ENCODE measurements at regions not wholly inside any gene's neighbourhood (a gene's known extent, or its start where the extent isn't known, plus 50 kb on each side); places are given as distances from the start of the nearest gene placed in this dataset.

DNA sequence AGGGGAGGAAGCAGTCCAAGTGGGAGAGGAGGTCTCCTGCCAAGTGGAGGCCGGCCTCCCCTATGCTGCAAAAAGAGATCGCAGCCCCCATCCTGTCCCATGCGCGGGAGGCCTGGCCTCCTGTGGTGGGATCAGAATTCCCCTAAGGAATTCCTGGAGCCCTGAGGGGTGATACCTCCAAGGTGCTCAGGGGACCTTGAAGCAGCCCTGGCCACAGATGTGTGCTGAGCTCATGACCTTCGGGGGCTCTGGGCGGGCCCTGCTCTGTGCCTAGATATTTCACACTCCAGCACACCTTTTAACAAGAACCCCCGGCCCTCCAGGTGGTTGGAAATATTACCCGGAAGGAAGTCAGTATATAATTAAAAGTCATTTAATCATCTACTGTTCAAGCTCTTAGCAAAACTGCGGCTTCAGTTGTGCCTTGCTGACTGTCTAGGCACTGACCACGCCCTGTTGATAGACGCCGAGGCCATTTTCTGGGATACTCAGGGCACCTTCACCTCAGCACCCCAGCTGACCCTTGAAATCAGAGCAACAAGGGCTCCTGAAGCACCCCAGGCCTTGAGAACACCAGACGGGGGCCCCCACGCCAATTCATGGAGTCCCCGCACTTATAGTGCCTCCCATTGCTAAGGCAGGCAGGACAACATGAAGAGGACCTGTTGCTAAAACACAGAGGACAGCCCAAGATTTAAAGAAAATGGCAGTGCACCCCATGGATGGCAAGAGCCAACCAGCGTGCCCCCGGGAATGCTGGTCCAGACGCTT, 119.1 kb downstream of the NDUFA10 start:
- H3K4me3 ChIP-seq (ENCODE audit: low read depth, low read length): no peak overlapping the region
- TF ChIP-seq, protein P1, sequence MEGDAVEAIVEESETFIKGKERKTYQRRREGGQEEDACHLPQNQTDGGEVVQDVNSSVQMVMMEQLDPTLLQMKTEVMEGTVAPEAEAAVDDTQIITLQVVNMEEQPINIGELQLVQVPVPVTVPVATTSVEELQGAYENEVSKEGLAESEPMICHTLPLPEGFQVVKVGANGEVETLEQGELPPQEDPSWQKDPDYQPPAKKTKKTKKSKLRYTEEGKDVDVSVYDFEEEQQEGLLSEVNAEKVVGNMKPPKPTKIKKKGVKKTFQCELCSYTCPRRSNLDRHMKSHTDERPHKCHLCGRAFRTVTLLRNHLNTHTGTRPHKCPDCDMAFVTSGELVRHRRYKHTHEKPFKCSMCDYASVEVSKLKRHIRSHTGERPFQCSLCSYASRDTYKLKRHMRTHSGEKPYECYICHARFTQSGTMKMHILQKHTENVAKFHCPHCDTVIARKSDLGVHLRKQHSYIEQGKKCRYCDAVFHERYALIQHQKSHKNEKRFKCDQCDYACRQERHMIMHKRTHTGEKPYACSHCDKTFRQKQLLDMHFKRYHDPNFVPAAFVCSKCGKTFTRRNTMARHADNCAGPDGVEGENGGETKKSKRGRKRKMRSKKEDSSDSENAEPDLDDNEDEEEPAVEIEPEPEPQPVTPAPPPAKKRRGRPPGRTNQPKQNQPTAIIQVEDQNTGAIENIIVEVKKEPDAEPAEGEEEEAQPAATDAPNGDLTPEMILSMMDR (IDR thresholded peaks at IDR 0.05; ENCODE audit: low read depth, low read length): no peak

DNA sequence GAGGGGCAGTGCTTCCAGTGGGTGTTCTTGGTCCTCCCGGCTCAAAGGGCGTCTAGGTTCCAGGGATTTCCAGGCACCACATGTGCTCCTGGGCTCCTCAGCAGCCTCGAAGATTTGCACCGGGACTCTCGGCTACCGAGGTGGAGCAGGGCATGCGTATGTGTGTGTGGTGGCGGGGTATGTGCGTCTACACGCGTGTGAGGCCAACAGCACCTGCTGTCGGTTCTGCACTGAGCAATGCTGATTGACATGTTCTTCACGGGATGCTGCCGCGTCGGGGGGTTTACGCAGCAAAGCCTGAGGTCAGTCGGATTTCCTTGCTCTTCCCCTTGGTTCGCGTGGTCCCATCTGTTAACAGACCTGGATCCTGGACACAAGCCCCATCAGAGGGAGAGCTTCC, 119.8 kb downstream of the NDUFA10 start:
- H3K4me3 ChIP-seq (ENCODE audit: low read depth, low read length): no peak overlapping the region
- TF ChIP-seq, protein P1 (IDR thresholded peaks at IDR 0.05; ENCODE audit: low read depth, low read length): no peak

DNA sequence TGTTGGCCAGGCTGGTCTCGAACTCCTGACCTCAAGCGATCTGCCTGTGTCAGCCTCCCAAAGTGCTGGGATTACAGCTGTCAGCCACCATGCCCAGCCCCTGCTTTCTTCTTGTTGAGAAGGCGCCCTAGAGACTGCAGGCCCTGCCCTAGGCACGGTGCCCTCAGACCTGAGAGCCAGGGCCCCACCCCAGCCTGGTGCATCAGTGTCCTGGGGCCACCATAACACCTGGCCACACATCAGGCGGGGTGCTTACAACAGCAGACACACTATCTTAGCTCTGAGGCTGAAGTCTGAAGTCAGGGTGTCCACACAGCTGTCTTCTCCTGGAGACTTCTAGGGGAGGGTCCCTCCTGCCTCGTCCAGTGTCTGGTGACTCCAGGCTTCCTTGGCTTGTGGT, 120.6 kb downstream of the NDUFA10 start:
- TF ChIP-seq, protein P1 (IDR thresholded peaks at IDR 0.05; ENCODE audit: low read depth, low read length): no peak
- no peak overlapping the region for H3K4me3 ChIP-seq (ENCODE audit: low read depth, low read length)

DNA sequence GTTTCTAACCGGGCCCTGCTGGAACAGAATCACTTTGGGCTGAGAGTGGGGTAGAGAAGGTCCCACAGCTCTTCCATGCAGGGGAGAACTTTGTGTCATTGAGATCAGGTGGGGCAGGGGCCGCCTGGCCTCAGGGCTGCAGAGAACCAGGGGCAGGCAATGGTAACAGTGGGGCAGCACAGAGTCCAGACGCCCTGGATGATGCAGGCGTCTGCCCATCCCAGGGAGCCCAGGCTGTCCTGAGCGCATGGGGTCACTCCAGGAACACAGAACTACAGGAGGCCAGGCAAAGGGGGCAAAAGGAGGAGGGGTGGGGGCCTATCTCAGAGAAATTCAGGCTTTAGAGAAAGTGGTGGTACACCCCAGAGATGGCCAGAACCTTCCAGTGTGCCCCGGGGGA, 121.3 kb downstream of the NDUFA10 start:
- TF ChIP-seq, protein P1 (IDR thresholded peaks at IDR 0.05; ENCODE audit: low read depth, low read length): no peak
- no peak overlapping the region for H3K4me3 ChIP-seq (ENCODE audit: low read depth, low read length)

DNA sequence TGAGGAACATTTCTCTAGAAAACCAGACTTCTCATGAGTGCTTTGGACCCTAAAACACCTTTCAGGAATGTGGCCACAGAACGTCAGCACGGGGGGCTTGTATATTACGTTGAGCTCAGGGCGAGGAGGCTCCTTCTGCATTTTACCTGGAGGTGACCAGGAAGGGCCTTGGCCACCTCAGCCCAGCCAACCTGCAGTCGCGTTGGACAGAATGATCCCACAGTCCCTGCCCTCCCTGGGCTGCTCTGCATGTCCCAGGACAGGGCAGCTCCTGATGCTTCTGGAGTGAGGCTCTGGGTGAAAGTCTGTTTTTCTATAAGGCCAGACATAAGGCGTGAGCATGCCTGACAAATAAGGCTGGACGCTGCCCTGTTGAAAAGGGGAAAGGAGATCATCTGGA, 121.9 kb downstream of the NDUFA10 start:
- H3K4me3 ChIP-seq (ENCODE audit: low read depth, low read length): no peak overlapping the region
- TF ChIP-seq, protein P1 (IDR thresholded peaks at IDR 0.05; ENCODE audit: low read depth, low read length): no peak

DNA sequence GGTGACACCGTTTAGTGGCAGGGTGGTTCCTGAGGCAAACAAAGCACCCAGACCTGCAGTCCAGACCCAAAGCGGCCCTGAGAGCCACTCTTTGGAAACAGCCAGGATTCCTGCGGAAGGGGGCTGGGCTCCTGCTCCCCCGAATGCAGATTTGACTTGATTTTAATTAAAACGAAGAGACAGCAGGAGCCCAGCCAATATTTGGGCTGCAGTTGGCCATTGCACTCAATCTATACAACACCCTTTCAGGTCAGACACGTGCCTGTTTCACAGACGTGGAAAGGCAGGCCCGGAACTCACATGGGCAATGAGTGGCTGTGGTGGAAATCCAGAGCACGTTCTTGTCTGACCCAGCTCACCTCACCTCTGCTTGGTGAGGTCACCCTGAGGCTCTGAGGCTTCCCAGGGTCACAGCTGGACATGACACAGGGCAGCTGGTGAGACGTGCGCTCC, 122.4 kb downstream of the NDUFA10 start:
- TF ChIP-seq, protein P1 (IDR thresholded peaks at IDR 0.05; ENCODE audit: low read depth, low read length): no peak
- no peak overlapping the region for H3K4me3 ChIP-seq (ENCODE audit: low read depth, low read length)

DNA sequence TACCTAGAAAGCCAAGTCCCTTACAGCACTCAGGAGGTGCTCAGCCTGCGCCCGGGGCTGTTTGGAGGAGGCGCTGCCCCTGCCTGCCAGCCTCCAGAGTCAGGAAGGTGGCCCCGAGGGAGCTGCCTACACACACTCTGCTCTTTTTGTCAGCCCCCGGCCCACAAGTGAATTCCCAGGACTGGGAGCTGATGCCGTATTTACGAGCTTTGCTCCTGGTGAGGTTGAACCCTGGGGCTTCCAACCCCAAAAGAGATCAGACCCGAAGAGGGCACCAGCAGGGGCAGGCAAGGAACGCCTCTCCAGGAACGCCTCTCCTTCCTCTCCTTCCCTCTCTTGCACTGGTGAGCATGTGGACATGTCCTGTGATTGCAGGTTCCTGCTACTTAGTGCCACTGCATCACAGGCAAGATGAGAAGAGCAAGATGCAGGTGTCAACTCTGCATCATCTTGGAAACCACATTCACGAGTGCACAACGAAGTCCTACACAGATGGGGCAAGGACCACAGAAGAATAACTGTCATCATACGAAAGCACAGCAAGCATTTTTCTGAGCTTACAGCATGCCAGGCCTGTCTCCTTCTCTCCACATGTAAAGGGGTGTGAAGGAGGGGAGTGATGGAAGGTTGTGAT, 126.7 kb downstream of the NDUFA10 start:
- TF ChIP-seq, protein P1 (IDR thresholded peaks at IDR 0.05; ENCODE audit: low read depth, low read length): no peak
- no peak overlapping the region for H3K4me3 ChIP-seq (ENCODE audit: low read depth, low read length)

All from WI38 (cell line).